ENCODE measurements at regions not wholly inside any gene's neighbourhood (a gene's known extent, or its start where the extent isn't known, plus 50 kb on each side); places are given as distances from the start of the nearest gene placed in this dataset. TPM values are rescaled to one million over a fixed set of nuclear protein-coding genes. Genes with fewer than 3 reads are reported as not detected.

DNA sequence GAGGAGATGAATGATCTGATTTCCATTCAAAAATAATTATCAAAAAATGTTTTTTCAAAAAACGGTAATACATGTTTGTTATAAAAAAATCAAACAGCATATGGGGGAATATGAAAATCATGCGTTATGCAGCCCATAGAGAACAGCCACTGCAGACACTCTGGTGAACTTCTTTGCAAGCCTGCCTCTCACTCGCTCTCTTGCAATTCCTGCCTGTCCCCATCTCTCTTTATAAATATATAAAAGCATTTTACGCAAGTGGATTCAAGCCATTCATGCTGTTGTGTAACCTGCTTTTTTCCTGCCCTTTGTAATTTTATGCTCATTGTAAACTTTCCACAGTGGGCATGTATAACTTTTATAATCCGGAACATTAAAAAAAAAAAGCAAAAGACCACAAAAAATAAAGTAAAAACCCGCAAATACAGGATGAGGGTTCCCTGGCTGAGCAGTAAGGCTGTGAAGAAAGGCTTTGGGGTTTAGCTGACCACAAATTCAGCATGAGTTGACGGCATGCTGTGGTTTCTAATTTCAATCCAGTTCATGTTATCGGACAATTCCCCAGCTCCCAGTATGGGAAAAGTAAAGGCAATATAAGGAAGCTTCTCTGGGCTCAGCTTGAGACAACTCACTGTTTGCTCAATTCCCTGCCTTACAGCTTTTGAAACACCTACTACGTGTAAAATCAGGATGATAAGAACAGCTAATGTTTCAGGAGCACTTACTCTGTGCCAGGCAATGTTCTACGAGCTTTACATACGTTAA, 52.8 kb upstream of the ZBTB40 start:
- Mint-ChIP-seq H3K36me3 (ENCODE audit: low read depth, unreplicated experiment) (no peaks in the 10 kb centered on the region), H3K4me3 (ENCODE audit: unreplicated experiment) (no peak overlapping the region), H3K9me3 (ENCODE audit: unreplicated experiment) (no peaks in the 10 kb centered on the region), H3K27ac (ENCODE audit: unreplicated experiment) (no peak overlapping the region), H3K27me3 (ENCODE audit: unreplicated experiment) (peaks cover 2% of the 10 kb centered on the region), H3K4me1 (ENCODE audit: unreplicated experiment) (no peaks in the 10 kb centered on the region)
- no peak for TF ChIP-seq CTCF (IDR thresholded peaks at IDR 0.05; ENCODE audit: unreplicated experiment)
- no peak for DNase-seq (ENCODE audit: low spot score)

- Mint-ChIP-seq H3K4me3 (ENCODE audit: unreplicated experiment) (no peak overlapping the region), H3K4me1 (ENCODE audit: unreplicated experiment) (no peaks in the 10 kb centered on the region), H3K27me3 (ENCODE audit: unreplicated experiment) (peaks cover 2% of the 10 kb centered on the region), H3K36me3 (ENCODE audit: low read depth, unreplicated experiment) (no peaks in the 10 kb centered on the region), H3K9me3 (ENCODE audit: unreplicated experiment) (no peaks in the 10 kb centered on the region), H3K27ac (ENCODE audit: unreplicated experiment) (no peak overlapping the region)
- TF ChIP-seq CTCF (IDR thresholded peaks at IDR 0.05; ENCODE audit: unreplicated experiment), result no peak
- DNase-seq (ENCODE audit: low spot score), result no peak
Observed at GRCh38 chr1:22399421-22400091, 52.1 kb upstream of the ZBTB40 start.

Small RNA genes in the stretch of these regions (microRNA-seq; reads per million reads assigned to microRNA genes)
- not detected for gene MIR4418 (ENCODE audit: unreplicated experiment)

All from endothelial cell (in vitro differentiated cells).